MG63 (cell line): ENCODE measurements at regions not wholly inside any gene's neighbourhood (a gene's known extent, or its start where the extent isn't known, plus 50 kb on each side); places are given as distances from the start of the nearest gene placed in this dataset.

Experiments
- DNase-seq: peaks from one replicate; pipeline ENCODE4 v3.0.0-alpha.2; 2020
- H3K27me3 ChIP-seq: fragments of 250-450 bp; sonication (Bioruptor Pico); 2 replicates; pipeline ENCODE4 v1.5.1; 2020; ENCODE audit warnings: mild to moderate bottlenecking, moderate library complexity
- H3K36me3 ChIP-seq: fragments of 250-450 bp; sonication (Bioruptor Pico); 2 replicates; pipeline ENCODE4 v1.5.1; 2020; ENCODE audit warnings: mild to moderate bottlenecking, moderate library complexity
- H3K4me3 ChIP-seq: fragments of 250-450 bp; sonication (Bioruptor Pico); 2 replicates; pipeline ENCODE4 v1.5.1; 2020; ENCODE audit warnings: mild to moderate bottlenecking, moderate library complexity
- H3K9me3 ChIP-seq: fragments of 250-450 bp; sonication (Bioruptor Pico); 2 replicates; pipeline ENCODE4 v1.5.1; 2020; ENCODE audit warnings: mild to moderate bottlenecking, moderate library complexity

GRCh38 chr7:21051865-21052264 is 265.2 kb upstream of the SP8 start:
- DNase-seq = no peak
- Histone ChIP-seq H3K36me3 (no peaks in the 10 kb centered on the region), H3K27me3 (no peaks in the 10 kb centered on the region), H3K4me3 (no peak overlapping the region), H3K9me3 (no peaks in the 10 kb centered on the region)

- DNase-seq = peak; percentile 23
- no peaks in the 10 kb centered on the region for H3K36me3 ChIP-seq
- no peak overlapping the region for H3K4me3 ChIP-seq
- no peaks in the 10 kb centered on the region for H3K27me3 ChIP-seq
- no peaks in the 10 kb centered on the region; the same call in 1 of the 2 replicates for H3K9me3 ChIP-seq
Observed at GRCh38 chr7:21054427-21055112, 267.9 kb upstream of the SP8 start.

GRCh38 chr7:21059069-21059468 is 272.4 kb upstream of the SP8 start:
- peaks cover 2% of the 10 kb centered on the region; the same call in 1 of the 2 replicates for H3K9me3 ChIP-seq
- no peak for DNase-seq
- H3K36me3 ChIP-seq = no peaks in the 10 kb centered on the region
- no peaks in the 10 kb centered on the region for H3K27me3 ChIP-seq
- H3K4me3 ChIP-seq = no peak overlapping the region

GRCh38 chr7:21063106-21063505 is 276.4 kb upstream of the SP8 start:
- no peaks in the 10 kb centered on the region for H3K36me3 ChIP-seq
- DNase-seq = peak; percentile 18
- H3K9me3 ChIP-seq = peaks cover 2% of the 10 kb centered on the region; the same call in 1 of the 2 replicates
- H3K27me3 ChIP-seq = no peaks in the 10 kb centered on the region
- H3K4me3 ChIP-seq = no peak overlapping the region

GRCh38 chr7:21064698-21065648 is 278.3 kb upstream of the SP8 start:
- Histone ChIP-seq H3K36me3 (no peaks in the 10 kb centered on the region), H3K4me3 (no peak overlapping the region), H3K9me3 (peaks cover 2% of the 10 kb centered on the region), H3K27me3 (no peaks in the 10 kb centered on the region)
- peak; percentile 68 for DNase-seq

GRCh38 chr7:21066221-21066620 is 279.5 kb upstream of the SP8 start:
- no peaks in the 10 kb centered on the region for H3K27me3 ChIP-seq
- peaks cover 2% of the 10 kb centered on the region for H3K9me3 ChIP-seq
- no peaks in the 10 kb centered on the region for H3K36me3 ChIP-seq
- no peak overlapping the region for H3K4me3 ChIP-seq
- no peak for DNase-seq

GRCh38 chr7:21067216-21067615 is 280.5 kb upstream of the SP8 start:
- Histone ChIP-seq H3K36me3 (no peaks in the 10 kb centered on the region), H3K4me3 (no peak overlapping the region), H3K27me3 (no peaks in the 10 kb centered on the region), H3K9me3 (no peaks in the 10 kb centered on the region; the same call in none of the 2 replicates)
- no peak for DNase-seq

- Histone ChIP-seq H3K4me3 (no peak overlapping the region), H3K36me3 (no peaks in the 10 kb centered on the region), H3K27me3 (no peaks in the 10 kb centered on the region), H3K9me3 (no peaks in the 10 kb centered on the region; the same call in none of the 2 replicates)
- DNase-seq = no peak
Observed at GRCh38 chr7:21070571-21071090, 283.9 kb upstream of the SP8 start.

- no peak for DNase-seq
- Histone ChIP-seq H3K4me3 (no peak overlapping the region), H3K27me3 (no peaks in the 10 kb centered on the region), H3K9me3 (no peaks in the 10 kb centered on the region; the same call in none of the 2 replicates), H3K36me3 (no peaks in the 10 kb centered on the region)
Observed at GRCh38 chr7:21071561-21072501, 285.1 kb upstream of the SP8 start.

GRCh38 chr7:21076054-21076453 is 289.4 kb upstream of the SP8 start:
- no peak for DNase-seq
- Histone ChIP-seq H3K4me3 (no peak overlapping the region), H3K27me3 (no peaks in the 10 kb centered on the region)

GRCh38 chr7:21076574-21076973 is 289.9 kb upstream of the SP8 start:
- Histone ChIP-seq H3K9me3 (no peaks in the 10 kb centered on the region), H3K36me3 (no peaks in the 10 kb centered on the region), H3K27me3 (no peaks in the 10 kb centered on the region), H3K4me3 (no peak overlapping the region)
- DNase-seq = no peak

More at GRCh38 chr7:21076054-21076453, 289.4 kb upstream of the SP8 start:
- Histone ChIP-seq H3K9me3 (no peaks in the 10 kb centered on the region), H3K36me3 (no peaks in the 10 kb centered on the region)

GRCh38 chr7:21077602-21078001 is 290.9 kb upstream of the SP8 start:
- no peak for DNase-seq
- Histone ChIP-seq H3K36me3 (no peaks in the 10 kb centered on the region), H3K4me3 (no peak overlapping the region), H3K9me3 (no peaks in the 10 kb centered on the region), H3K27me3 (no peaks in the 10 kb centered on the region)

- H3K4me3 ChIP-seq = no peak overlapping the region
- no peaks in the 10 kb centered on the region; the same call in 1 of the 2 replicates for H3K27me3 ChIP-seq
- no peaks in the 10 kb centered on the region for H3K36me3 ChIP-seq
- DNase-seq = no peak
- H3K9me3 ChIP-seq = no peaks in the 10 kb centered on the region
Observed at GRCh38 chr7:21084286-21084685, 297.6 kb upstream of the SP8 start.

GRCh38 chr7:21086688-21087087 is 300.0 kb upstream of the SP8 start:
- DNase-seq = no peak
- no peaks in the 10 kb centered on the region for H3K9me3 ChIP-seq
- no peaks in the 10 kb centered on the region; the same call in 1 of the 2 replicates for H3K27me3 ChIP-seq
- no peak overlapping the region for H3K4me3 ChIP-seq
- no peaks in the 10 kb centered on the region for H3K36me3 ChIP-seq

GRCh38 chr7:21089653-21090052 is 303.0 kb upstream of the SP8 start:
- no peak overlapping the region for H3K4me3 ChIP-seq
- no peaks in the 10 kb centered on the region for H3K36me3 ChIP-seq
- no peaks in the 10 kb centered on the region for H3K9me3 ChIP-seq
- H3K27me3 ChIP-seq = no peaks in the 10 kb centered on the region; the same call in 1 of the 2 replicates
- DNase-seq = no peak
